ENCODE measurements at regions not wholly inside any gene's neighbourhood (a gene's known extent, or its start where the extent isn't known, plus 50 kb on each side); places are given as distances from the start of the nearest gene placed in this dataset.

DNA sequence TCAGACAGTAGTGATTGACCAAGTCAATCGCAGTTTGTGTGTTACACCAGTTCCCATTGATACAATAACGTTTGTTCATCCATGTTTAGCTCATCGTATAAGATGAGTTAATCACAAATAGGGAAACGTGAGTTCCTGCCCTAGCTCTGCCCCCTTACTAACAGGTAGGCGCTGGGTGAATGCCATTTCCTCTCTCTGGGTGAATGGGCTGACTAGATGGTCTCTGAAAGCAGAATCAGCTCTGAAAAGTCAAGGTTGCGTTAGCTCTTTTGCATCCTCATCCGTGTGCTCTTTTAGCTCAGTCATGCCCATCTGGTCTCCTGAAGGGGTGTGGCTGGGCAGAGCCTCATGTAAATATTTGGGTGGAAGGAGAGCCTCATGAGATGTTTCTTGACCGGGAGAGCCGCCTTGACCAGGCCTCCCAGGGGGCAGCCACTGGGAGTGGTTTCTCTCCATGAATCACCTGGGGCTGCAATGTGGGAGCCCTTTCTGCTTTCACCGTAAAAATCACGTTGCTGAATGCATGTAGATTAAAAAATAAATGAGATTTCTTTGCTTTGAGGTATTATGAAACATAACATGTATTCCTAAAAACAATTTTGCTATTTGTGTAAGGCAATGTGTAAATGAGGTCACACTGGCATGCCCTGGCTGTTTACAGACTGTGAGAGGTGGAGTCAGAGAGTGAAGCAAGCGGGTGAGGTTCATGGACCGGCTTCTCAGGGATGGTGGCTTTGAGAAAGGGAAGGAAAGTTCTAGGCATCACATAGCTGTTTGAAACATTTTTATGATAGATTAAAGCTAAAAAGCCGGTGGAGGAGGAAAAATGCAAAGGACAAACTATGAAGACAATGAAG lies 108.4 kb upstream of the RASGRP1 start:
- H3K4me2 ChIP-seq (ENCODE audit: low read length), result no peak overlapping the region
- H3F3A ChIP-seq (ENCODE audit: insufficient read depth, low read length, poor library complexity, severe bottlenecking), result no peaks in the 10 kb centered on the region
- H3K79me2 ChIP-seq (replicated peaks; ENCODE audit: insufficient read depth, low read length), result no peaks in the 10 kb centered on the region
- no peak overlapping the region for H3K27ac ChIP-seq (ENCODE audit: low read length)
- no peak overlapping the region for H3K4me3 ChIP-seq (ENCODE audit: low read length)
- no peak overlapping the region for H2AFZ ChIP-seq (ENCODE audit: low read depth, low read length)
- H3K9ac ChIP-seq (ENCODE audit: low read length), result no peak overlapping the region
- H3K27me3 ChIP-seq (ENCODE audit: insufficient read depth, low read depth, low read length), result peaks cover 4% of the 10 kb centered on the region
- H3K9me3 ChIP-seq (ENCODE audit: low read length), result no peaks in the 10 kb centered on the region
- no peaks in the 10 kb centered on the region for H3K9me2 ChIP-seq (ENCODE audit: insufficient read depth, low read length)
- no peaks in the 10 kb centered on the region for H4K20me1 ChIP-seq (ENCODE audit: insufficient read depth)
- no peaks in the 10 kb centered on the region for H3K36me3 ChIP-seq (ENCODE audit: insufficient read depth, low read length)
- TF ChIP-seq SMC3 (conservative IDR thresholded peaks at IDR 0.05; ENCODE audit: poor library complexity) (no peak), TAF1 (IDR thresholded peaks at IDR 0.05; ENCODE audit: low read depth) (no peak), EZH2 (IDR thresholded peaks at IDR 0.05; ENCODE audit: borderline replicate concordance, insufficient read depth, low read length, poor library complexity, severe bottlenecking) (no peak), RAD21 (conservative IDR thresholded peaks at IDR 0.05) (no peak)
- TF ChIP-seq, protein P1, sequence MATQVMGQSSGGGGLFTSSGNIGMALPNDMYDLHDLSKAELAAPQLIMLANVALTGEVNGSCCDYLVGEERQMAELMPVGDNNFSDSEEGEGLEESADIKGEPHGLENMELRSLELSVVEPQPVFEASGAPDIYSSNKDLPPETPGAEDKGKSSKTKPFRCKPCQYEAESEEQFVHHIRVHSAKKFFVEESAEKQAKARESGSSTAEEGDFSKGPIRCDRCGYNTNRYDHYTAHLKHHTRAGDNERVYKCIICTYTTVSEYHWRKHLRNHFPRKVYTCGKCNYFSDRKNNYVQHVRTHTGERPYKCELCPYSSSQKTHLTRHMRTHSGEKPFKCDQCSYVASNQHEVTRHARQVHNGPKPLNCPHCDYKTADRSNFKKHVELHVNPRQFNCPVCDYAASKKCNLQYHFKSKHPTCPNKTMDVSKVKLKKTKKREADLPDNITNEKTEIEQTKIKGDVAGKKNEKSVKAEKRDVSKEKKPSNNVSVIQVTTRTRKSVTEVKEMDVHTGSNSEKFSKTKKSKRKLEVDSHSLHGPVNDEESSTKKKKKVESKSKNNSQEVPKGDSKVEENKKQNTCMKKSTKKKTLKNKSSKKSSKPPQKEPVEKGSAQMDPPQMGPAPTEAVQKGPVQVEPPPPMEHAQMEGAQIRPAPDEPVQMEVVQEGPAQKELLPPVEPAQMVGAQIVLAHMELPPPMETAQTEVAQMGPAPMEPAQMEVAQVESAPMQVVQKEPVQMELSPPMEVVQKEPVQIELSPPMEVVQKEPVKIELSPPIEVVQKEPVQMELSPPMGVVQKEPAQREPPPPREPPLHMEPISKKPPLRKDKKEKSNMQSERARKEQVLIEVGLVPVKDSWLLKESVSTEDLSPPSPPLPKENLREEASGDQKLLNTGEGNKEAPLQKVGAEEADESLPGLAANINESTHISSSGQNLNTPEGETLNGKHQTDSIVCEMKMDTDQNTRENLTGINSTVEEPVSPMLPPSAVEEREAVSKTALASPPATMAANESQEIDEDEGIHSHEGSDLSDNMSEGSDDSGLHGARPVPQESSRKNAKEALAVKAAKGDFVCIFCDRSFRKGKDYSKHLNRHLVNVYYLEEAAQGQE (IDR thresholded peaks at IDR 0.05; ENCODE audit: borderline replicate concordance), result no peak

DNA sequence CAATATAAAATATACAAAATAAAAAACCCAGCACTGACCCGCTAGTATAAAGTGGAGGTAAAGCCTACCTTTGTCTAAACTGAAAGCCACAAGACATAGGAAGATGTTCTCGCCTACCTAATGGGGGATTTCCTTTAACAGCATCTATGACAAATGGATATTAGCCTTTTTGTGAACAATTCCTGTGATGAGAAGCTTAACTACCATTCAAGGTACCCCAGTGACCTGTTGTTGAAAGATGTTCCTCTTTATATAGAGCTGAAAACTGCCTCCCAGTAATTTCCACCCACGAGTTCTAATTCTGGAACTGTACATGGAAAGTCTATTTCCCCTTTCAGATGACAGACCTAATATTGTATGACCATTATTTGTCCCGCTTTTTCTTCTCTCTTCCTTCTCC lies 109.8 kb upstream of the RASGRP1 start:
- H2AFZ ChIP-seq (ENCODE audit: low read depth, low read length), result no peak overlapping the region
- no peaks in the 10 kb centered on the region for H3K36me3 ChIP-seq (ENCODE audit: insufficient read depth, low read length)
- no peaks in the 10 kb centered on the region for H3K9me3 ChIP-seq (ENCODE audit: low read length)
- H3K79me2 ChIP-seq (replicated peaks; ENCODE audit: insufficient read depth, low read length), result no peaks in the 10 kb centered on the region
- H3F3A ChIP-seq (ENCODE audit: insufficient read depth, low read length, poor library complexity, severe bottlenecking), result no peaks in the 10 kb centered on the region
- no peak overlapping the region for H3K4me3 ChIP-seq (ENCODE audit: low read length)
- H4K20me1 ChIP-seq (ENCODE audit: insufficient read depth), result no peaks in the 10 kb centered on the region
- TF ChIP-seq, protein P2, sequence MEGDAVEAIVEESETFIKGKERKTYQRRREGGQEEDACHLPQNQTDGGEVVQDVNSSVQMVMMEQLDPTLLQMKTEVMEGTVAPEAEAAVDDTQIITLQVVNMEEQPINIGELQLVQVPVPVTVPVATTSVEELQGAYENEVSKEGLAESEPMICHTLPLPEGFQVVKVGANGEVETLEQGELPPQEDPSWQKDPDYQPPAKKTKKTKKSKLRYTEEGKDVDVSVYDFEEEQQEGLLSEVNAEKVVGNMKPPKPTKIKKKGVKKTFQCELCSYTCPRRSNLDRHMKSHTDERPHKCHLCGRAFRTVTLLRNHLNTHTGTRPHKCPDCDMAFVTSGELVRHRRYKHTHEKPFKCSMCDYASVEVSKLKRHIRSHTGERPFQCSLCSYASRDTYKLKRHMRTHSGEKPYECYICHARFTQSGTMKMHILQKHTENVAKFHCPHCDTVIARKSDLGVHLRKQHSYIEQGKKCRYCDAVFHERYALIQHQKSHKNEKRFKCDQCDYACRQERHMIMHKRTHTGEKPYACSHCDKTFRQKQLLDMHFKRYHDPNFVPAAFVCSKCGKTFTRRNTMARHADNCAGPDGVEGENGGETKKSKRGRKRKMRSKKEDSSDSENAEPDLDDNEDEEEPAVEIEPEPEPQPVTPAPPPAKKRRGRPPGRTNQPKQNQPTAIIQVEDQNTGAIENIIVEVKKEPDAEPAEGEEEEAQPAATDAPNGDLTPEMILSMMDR (IDR thresholded peaks at IDR 0.05; ENCODE audit: poor library complexity, severe bottlenecking), result no peak
- TF ChIP-seq POLR2AphosphoS5 (IDR thresholded peaks at IDR 0.05) (no peak), TAF1 (IDR thresholded peaks at IDR 0.05; ENCODE audit: low read depth) (no peak), SMC3 (conservative IDR thresholded peaks at IDR 0.05; ENCODE audit: poor library complexity) (no peak), EZH2 (IDR thresholded peaks at IDR 0.05; ENCODE audit: borderline replicate concordance, insufficient read depth, low read length, poor library complexity, severe bottlenecking) (no peak), RAD21 (conservative IDR thresholded peaks at IDR 0.05) (no peak), MXI1 (conservative IDR thresholded peaks at IDR 0.05; ENCODE audit: poor library complexity, severe bottlenecking) (no peak), EP300 (conservative IDR thresholded peaks at IDR 0.05; ENCODE audit: poor library complexity, severe bottlenecking) (no peak)
- TF ChIP-seq, protein P1 (IDR thresholded peaks at IDR 0.05; ENCODE audit: borderline replicate concordance), result no peak
- no peak overlapping the region for H3K9ac ChIP-seq (ENCODE audit: low read length)
- H3K27me3 ChIP-seq (ENCODE audit: insufficient read depth, low read depth, low read length), result peaks cover 4% of the 10 kb centered on the region
- no peak overlapping the region for H3K27ac ChIP-seq (ENCODE audit: low read length)
- no peak overlapping the region for H3K4me2 ChIP-seq (ENCODE audit: low read length)
- H3K9me2 ChIP-seq (ENCODE audit: insufficient read depth, low read length), result no peaks in the 10 kb centered on the region
